Sigmoid colon (tissue), 6 donors: ENCODE measurements at regions not wholly inside any gene's neighbourhood (a gene's known extent, or its start where the extent isn't known, plus 50 kb on each side); places are given as distances from the start of the nearest gene placed in this dataset.

Source experiments
- DNase-seq: peaks from one replicate; pipeline ENCODE4 v3.0.0-alpha.2; 2019
- H3K27ac ChIP-seq, 4 donors: fragments of 200-600 bp; sonication (generic); one replicate each; pipeline ENCODE4 v1.5.1; 2016 to 2019; ENCODE audit warnings: mild to moderate bottlenecking in 1 of 4
- H3K27me3 ChIP-seq, 3 donors: fragments of 200-600 bp; sonication (generic); one replicate each; pipeline ENCODE4 v1.5.1; 2019; ENCODE audit warnings: mild to moderate bottlenecking in 1 of 3
- H3K36me3 ChIP-seq, 4 donors: fragments of 200-600 bp; sonication (generic); one replicate each; pipeline ENCODE4 v1.5.1; 2016 to 2019
- H3K4me1 ChIP-seq, 4 donors: fragments of 200-600 bp; sonication (generic); one replicate each; pipeline ENCODE4 v1.5.1; 2017 to 2019
- H3K4me3 ChIP-seq, 4 donors: fragments of 200-600 bp; sonication (generic); one replicate each; pipeline ENCODE4 v1.5.1; 2017 to 2019; ENCODE audit warnings: mild to moderate bottlenecking in 2 of 4, moderate library complexity in 1 of 4
- H3K9me3 ChIP-seq, 4 donors: fragments of 200-600 bp in 3 of 4; sonication (generic) in 3 of 4; one replicate each; pipeline versions ENCODE4 v1.5.1 to v1.6.1; 2013 to 2019
- CTCF ChIP-seq, 4 experiments: fragments of 450-650 bp in 3 of 4; fragments of 200-600 bp in 1 of 4; IDR thresholded peaks; one replicate each; pipeline ENCODE4 v1.5.1; 2016 to 2019; ENCODE audit warnings: antibody characterized with exemption in 4 of 4, mild to moderate bottlenecking in 3 of 4, moderate library complexity in 2 of 4
- EP300 ChIP-seq, 4 donors: sonication (generic); formaldehyde crosslinking; IDR thresholded peaks; one replicate each; pipeline ENCODE4 v1.6.1; 2017; ENCODE audit warnings: antibody characterized with exemption in 4 of 4
- POLR2A ChIP-seq, 2 donors: fragments of 450-650 bp; IDR thresholded peaks; one replicate each; pipeline ENCODE4 v1.6.1; 2016; ENCODE audit warnings: antibody characterized with exemption in 2 of 2, mild to moderate bottlenecking in 2 of 2, moderate library complexity in 2 of 2
- POLR2AphosphoS5 ChIP-seq, 4 donors: sonication (generic); formaldehyde crosslinking; IDR thresholded peaks; one replicate each; pipeline ENCODE4 v1.6.1; 2017; ENCODE audit warnings: antibody characterized with exemption in 4 of 4
- WGBS, 2 donors: extraction: QIAGEN DNeasy Blood & Tissue Kit; methylation state at CpG; one replicate each; pipeline ENCODE4 v1.1.7; 2013; 5-methylcytosine and 5-hydroxymethylcytosine counted together
- intact Hi-C: fragments of 100-400 bp; cut with DNase I; formaldehyde crosslinking; loops from one replicate; pipeline ENCODE4 v1.15.1; 2023
- donor health status: healthy with polysubstance abuse.
- donor health status: healthy.

- no peak overlapping the region for H3K27ac ChIP-seq
- TF ChIP-seq CTCF (IDR thresholded peaks at IDR 0.05) (no peak), POLR2AphosphoS5 (IDR thresholded peaks at IDR 0.05) (no peak), POLR2A (IDR thresholded peaks at IDR 0.05) (no peak), EP300 (IDR thresholded peaks at IDR 0.05) (no peak)
- intact Hi-C loops = no loop called here
- no peaks in the 10 kb centered on the region for H3K27me3 ChIP-seq
- 57 to 61% methylated on average over 3 of the region's 3 CpGs for WGBS, 2 donors
- H3K4me1 ChIP-seq = no peaks in the 10 kb centered on the region
- DNase-seq = no peak
- no peak overlapping the region for H3K4me3 ChIP-seq
- H3K9me3 ChIP-seq = peaks cover 0 to 4% (median 0%) of the 10 kb centered on the region in 4 donors
- H3K36me3 ChIP-seq = no peaks in the 10 kb centered on the region
Observed at GRCh38 chr2:206379886-206380285, 63.4 kb upstream of the ADAM23 start.

- H3K9me3 ChIP-seq = peaks cover 0 to 4% (median 0%) of the 10 kb centered on the region in 4 donors
- WGBS, 2 donors = 88 to 91% methylated on average over 2 of the region's 2 CpGs
- H3K4me1 ChIP-seq = no peaks in the 10 kb centered on the region
- TF ChIP-seq POLR2AphosphoS5 (IDR thresholded peaks at IDR 0.05) = no peak
- no peak for TF ChIP-seq EP300 (IDR thresholded peaks at IDR 0.05)
- no peak for TF ChIP-seq POLR2A (IDR thresholded peaks at IDR 0.05)
- TF ChIP-seq CTCF (IDR thresholded peaks at IDR 0.05) = no peak
- no peaks in the 10 kb centered on the region for H3K27me3 ChIP-seq
- H3K4me3 ChIP-seq = no peak overlapping the region
- H3K27ac ChIP-seq = no peak overlapping the region
- intact Hi-C loops = no loop called here
- no peaks in the 10 kb centered on the region for H3K36me3 ChIP-seq
- DNase-seq = no peak
Observed at GRCh38 chr2:206381881-206382280, 61.5 kb upstream of the ADAM23 start.

- H3K4me3 ChIP-seq = no peak overlapping the region
- H3K9me3 ChIP-seq = peaks cover 0 to 4% (median 0%) of the 10 kb centered on the region in 4 donors
- no peak for TF ChIP-seq POLR2AphosphoS5 (IDR thresholded peaks at IDR 0.05)
- TF ChIP-seq CTCF (IDR thresholded peaks at IDR 0.05) = no peak
- no peak for TF ChIP-seq POLR2A (IDR thresholded peaks at IDR 0.05)
- TF ChIP-seq EP300 (IDR thresholded peaks at IDR 0.05) = no peak
- WGBS, 2 donors = 80 to 83% methylated on average over 2 of the region's 2 CpGs
- H3K4me1 ChIP-seq = no peaks in the 10 kb centered on the region
- no peaks in the 10 kb centered on the region for H3K27me3 ChIP-seq
- intact Hi-C loops = no loop called here
- no peak overlapping the region for H3K27ac ChIP-seq
- H3K36me3 ChIP-seq = no peaks in the 10 kb centered on the region
- no peak for DNase-seq
Observed at GRCh38 chr2:206383669-206384068, 59.7 kb upstream of the ADAM23 start.

- WGBS, 2 donors = 63 to 81% methylated on average over 3 of the region's 3 CpGs
- Histone ChIP-seq H3K27me3 (no peaks in the 10 kb centered on the region), H3K36me3 (no peaks in the 10 kb centered on the region), H3K9me3 (peaks cover 0 to 4% (median 0%) of the 10 kb centered on the region in 4 donors), H3K4me1 (no peaks in the 10 kb centered on the region), H3K4me3 (no peak overlapping the region), H3K27ac (no peak overlapping the region)
- no peak for DNase-seq
- intact Hi-C loops = no loop called here
- no peak for TF ChIP-seq POLR2A (IDR thresholded peaks at IDR 0.05)
- TF ChIP-seq POLR2AphosphoS5 (IDR thresholded peaks at IDR 0.05) = no peak
- no peak for TF ChIP-seq EP300 (IDR thresholded peaks at IDR 0.05)
- no peak for TF ChIP-seq CTCF (IDR thresholded peaks at IDR 0.05)
Observed at GRCh38 chr2:206387808-206388207, 55.5 kb upstream of the ADAM23 start.

GRCh38 chr2:206388698-206389097, 54.6 kb upstream of the ADAM23 start:
- Histone ChIP-seq H3K4me1 (no peaks in the 10 kb centered on the region), H3K36me3 (no peaks in the 10 kb centered on the region), H3K27me3 (no peaks in the 10 kb centered on the region), H3K4me3 (no peak overlapping the region), H3K27ac (no peak overlapping the region), H3K9me3 (peaks cover 0 to 2% (median 0%) of the 10 kb centered on the region in 4 donors)
- intact Hi-C loops = no loop called here
- TF ChIP-seq POLR2AphosphoS5 (IDR thresholded peaks at IDR 0.05) = no peak
- TF ChIP-seq CTCF (IDR thresholded peaks at IDR 0.05) = no peak
- TF ChIP-seq EP300 (IDR thresholded peaks at IDR 0.05) = no peak
- TF ChIP-seq POLR2A (IDR thresholded peaks at IDR 0.05) = no peak
- no peak for DNase-seq
